ENCODE measurements at regions not wholly inside any gene's neighbourhood (a gene's known extent, or its start where the extent isn't known, plus 50 kb on each side); places are given as distances from the start of the nearest gene placed in this dataset.

GRCh38 chr2:7625392-7626138 lies 708.4 kb downstream of the RNF144A start:
- TF ChIP-seq MAX (IDR thresholded peaks at IDR 0.05; ENCODE audit: low read depth, low read length) (no peak), CTCF (IDR thresholded peaks at IDR 0.05; ENCODE audit: low read depth, low read length) (no peak), MYC (IDR thresholded peaks at IDR 0.05; ENCODE audit: low read depth, low read length) (no peak), POLR2A (IDR thresholded peaks at IDR 0.05; ENCODE audit: extremely low read depth, insufficient read length) (no peak)
- no peak for DNase-seq (ENCODE audit: low read depth)
- no peak overlapping the region for H3K4me3 ChIP-seq (ENCODE audit: low read depth, low read length)

- no peak overlapping the region for H3K4me3 ChIP-seq (ENCODE audit: low read depth, low read length)
- TF ChIP-seq POLR2A (IDR thresholded peaks at IDR 0.05; ENCODE audit: extremely low read depth, insufficient read length) (no peak), MYC (IDR thresholded peaks at IDR 0.05; ENCODE audit: low read depth, low read length) (no peak), CTCF (IDR thresholded peaks at IDR 0.05; ENCODE audit: low read depth, low read length) (no peak), MAX (IDR thresholded peaks at IDR 0.05; ENCODE audit: low read depth, low read length) (no peak)
- DNase-seq (ENCODE audit: low read depth), result no peak
Measured at GRCh38 chr2:7626139-7626537, 708.9 kb downstream of the RNF144A start.

GRCh38 chr2:7627583-7627982 lies 710.4 kb downstream of the RNF144A start:
- DNase-seq (ENCODE audit: low read depth), result no peak
- TF ChIP-seq POLR2A (IDR thresholded peaks at IDR 0.05; ENCODE audit: extremely low read depth, insufficient read length), result no peak
- TF ChIP-seq MYC (IDR thresholded peaks at IDR 0.05; ENCODE audit: low read depth, low read length), result no peak
- TF ChIP-seq MAX (IDR thresholded peaks at IDR 0.05; ENCODE audit: low read depth, low read length), result no peak
- TF ChIP-seq CTCF (IDR thresholded peaks at IDR 0.05; ENCODE audit: low read depth, low read length), result no peak
- no peak overlapping the region for H3K4me3 ChIP-seq (ENCODE audit: low read depth, low read length)

GRCh38 chr2:7632420-7632819 lies 715.2 kb downstream of the RNF144A start:
- DNase-seq (ENCODE audit: low read depth), result no peak
- TF ChIP-seq MYC (IDR thresholded peaks at IDR 0.05; ENCODE audit: low read depth, low read length) (no peak), MAX (IDR thresholded peaks at IDR 0.05; ENCODE audit: low read depth, low read length) (no peak), POLR2A (IDR thresholded peaks at IDR 0.05; ENCODE audit: extremely low read depth, insufficient read length) (no peak), CTCF (IDR thresholded peaks at IDR 0.05; ENCODE audit: low read depth, low read length) (no peak)
- no peak overlapping the region for H3K4me3 ChIP-seq (ENCODE audit: low read depth, low read length)

- no peak overlapping the region for H3K4me3 ChIP-seq (ENCODE audit: low read depth, low read length)
- TF ChIP-seq POLR2A (IDR thresholded peaks at IDR 0.05; ENCODE audit: extremely low read depth, insufficient read length), result no peak
- no peak for TF ChIP-seq MAX (IDR thresholded peaks at IDR 0.05; ENCODE audit: low read depth, low read length)
- no peak for TF ChIP-seq MYC (IDR thresholded peaks at IDR 0.05; ENCODE audit: low read depth, low read length)
- TF ChIP-seq CTCF (IDR thresholded peaks at IDR 0.05; ENCODE audit: low read depth, low read length), result no peak
- DNase-seq (ENCODE audit: low read depth), result no peak
Measured at GRCh38 chr2:7633566-7634153, 716.4 kb downstream of the RNF144A start.

All from NB4 (cell line).